Astrocyte of the spinal cord (primary cell): ENCODE measurements at regions not wholly inside any gene's neighbourhood (a gene's known extent, or its start where the extent isn't known, plus 50 kb on each side); places are given as distances from the start of the nearest gene placed in this dataset.

ENCODE experiments used
- DNase-seq: peaks from one replicate; pipeline ENCODE4 v3.0.0; 2011; ENCODE audit warnings: low read depth, low spot score
- H3K4me3 ChIP-seq: 2 replicates; pipeline ENCODE4 v1.5.1; 2011; ENCODE audit warnings: low read depth, mild to moderate bottlenecking, low read length, moderate library complexity
- CTCF ChIP-seq: IDR thresholded peaks from 2 replicates; pipeline ENCODE4 v1.5.1; 2012; ENCODE audit warnings: low read depth, mild to moderate bottlenecking, low read length, inconsistent platforms
- in situ Hi-C: cut with HindIII; loops from 2 replicates; pipeline ENCODE4 v1.10.0; 2017; ENCODE audit warnings: low sequenced_read_pairs

- no peak for DNase-seq
- in situ Hi-C loops: no loop called here
- TF ChIP-seq CTCF: no peak
Observed at GRCh38 chr5:174607205-174607604, 117.2 kb upstream of the MSX2 start.

GRCh38 chr5:174607916-174608315 is 116.5 kb upstream of the MSX2 start:
- no peak for DNase-seq
- in situ Hi-C loops: no loop called here
- no peak overlapping the region for H3K4me3 ChIP-seq
- TF ChIP-seq CTCF: no peak

More at GRCh38 chr5:174607205-174607604, 117.2 kb upstream of the MSX2 start:
- H3K4me3 ChIP-seq: no peak overlapping the region

- in situ Hi-C loops: no loop called here
- no peak for DNase-seq
- no peak for TF ChIP-seq CTCF
- no peak overlapping the region for H3K4me3 ChIP-seq
Observed at GRCh38 chr5:174608631-174609097, 115.7 kb upstream of the MSX2 start.

- no peak overlapping the region for H3K4me3 ChIP-seq
- no peak for DNase-seq
- in situ Hi-C loops: no loop called here
- TF ChIP-seq CTCF: no peak
Observed at GRCh38 chr5:174609116-174609515, 115.3 kb upstream of the MSX2 start.

GRCh38 chr5:174610968-174611367 is 113.4 kb upstream of the MSX2 start:
- DNase-seq: no peak
- in situ Hi-C loops: no loop called here
- TF ChIP-seq CTCF: no peak
- no peak overlapping the region for H3K4me3 ChIP-seq

GRCh38 chr5:174612686-174613085 is 111.7 kb upstream of the MSX2 start:
- no peak overlapping the region for H3K4me3 ChIP-seq
- in situ Hi-C loops: no loop called here
- TF ChIP-seq CTCF: no peak
- DNase-seq: no peak
